ENCODE measurements at regions not wholly inside any gene's neighbourhood (a gene's known extent, or its start where the extent isn't known, plus 50 kb on each side); places are given as distances from the start of the nearest gene placed in this dataset.

GRCh38 chr7:10225275-10225674, 748.4 kb upstream of the PHF14 start:
- TF ChIP-seq EGR1 (IDR thresholded peaks at IDR 0.05) = no peak
- no peak for TF ChIP-seq RAD21 (IDR thresholded peaks at IDR 0.05; ENCODE audit: low read depth)
- TF ChIP-seq REST (IDR thresholded peaks at IDR 0.05; ENCODE audit: low read depth) = no peak
- no peak for TF ChIP-seq TEAD4 (IDR thresholded peaks at IDR 0.05)
- TF ChIP-seq YY1 (IDR thresholded peaks at IDR 0.05; ENCODE audit: low read depth) = no peak
- no peak for TF ChIP-seq CREB1 (IDR thresholded peaks at IDR 0.05; ENCODE audit: low read depth)
- TF ChIP-seq TCF12 (IDR thresholded peaks at IDR 0.05; ENCODE audit: low read depth) = no peak
- no peak for TF ChIP-seq EP300 (IDR thresholded peaks at IDR 0.05; ENCODE audit: borderline replicate concordance)
- TF ChIP-seq TAF1 (IDR thresholded peaks at IDR 0.05; ENCODE audit: low read depth) = no peak
- no peak for TF ChIP-seq MAX (IDR thresholded peaks at IDR 0.05)
- no peak for TF ChIP-seq NFIC (IDR thresholded peaks at IDR 0.05)
- TF ChIP-seq ZBTB7A (IDR thresholded peaks at IDR 0.05; ENCODE audit: low read depth) = no peak
- TF ChIP-seq CEBPB (IDR thresholded peaks at IDR 0.05) = no peak
- no peak for TF ChIP-seq FOXM1 (IDR thresholded peaks at IDR 0.05; ENCODE audit: borderline replicate concordance, low read depth)
- no peak for TF ChIP-seq USF1 (IDR thresholded peaks at IDR 0.05)

- TF ChIP-seq FOXM1 (IDR thresholded peaks at IDR 0.05; ENCODE audit: borderline replicate concordance, low read depth) = no peak
- no peak for TF ChIP-seq REST (IDR thresholded peaks at IDR 0.05; ENCODE audit: low read depth)
- no peak for TF ChIP-seq TCF12 (IDR thresholded peaks at IDR 0.05; ENCODE audit: low read depth)
- TF ChIP-seq MAX (IDR thresholded peaks at IDR 0.05) = no peak
- TF ChIP-seq TEAD4 (IDR thresholded peaks at IDR 0.05) = no peak
- no peak for TF ChIP-seq USF1 (IDR thresholded peaks at IDR 0.05)
- no peak for TF ChIP-seq CREB1 (IDR thresholded peaks at IDR 0.05; ENCODE audit: low read depth)
- TF ChIP-seq YY1 (IDR thresholded peaks at IDR 0.05; ENCODE audit: low read depth) = no peak
- no peak for TF ChIP-seq EGR1 (IDR thresholded peaks at IDR 0.05)
These were observed 736.4 kb upstream of the PHF14 start for GRCh38 chr7:10237306-10237705.

- no peak for TF ChIP-seq EP300 (IDR thresholded peaks at IDR 0.05; ENCODE audit: borderline replicate concordance)
- TF ChIP-seq YY1 (IDR thresholded peaks at IDR 0.05; ENCODE audit: low read depth) = no peak
- TF ChIP-seq REST (IDR thresholded peaks at IDR 0.05; ENCODE audit: low read depth) = no peak
- no peak for TF ChIP-seq ZBTB7A (IDR thresholded peaks at IDR 0.05; ENCODE audit: low read depth)
- TF ChIP-seq CREB1 (IDR thresholded peaks at IDR 0.05; ENCODE audit: low read depth) = no peak
- no peak for TF ChIP-seq MAX (IDR thresholded peaks at IDR 0.05)
- TF ChIP-seq TEAD4 (IDR thresholded peaks at IDR 0.05) = no peak
- no peak for TF ChIP-seq TCF12 (IDR thresholded peaks at IDR 0.05; ENCODE audit: low read depth)
These were observed 735.0 kb upstream of the PHF14 start for GRCh38 chr7:10238641-10239040.

- no peak for TF ChIP-seq EP300 (IDR thresholded peaks at IDR 0.05; ENCODE audit: borderline replicate concordance)
- no peak for TF ChIP-seq RAD21 (IDR thresholded peaks at IDR 0.05; ENCODE audit: low read depth)
- no peak for TF ChIP-seq ZBTB7A (IDR thresholded peaks at IDR 0.05; ENCODE audit: low read depth)
- no peak for TF ChIP-seq EGR1 (IDR thresholded peaks at IDR 0.05)
- no peak for TF ChIP-seq NFIC (IDR thresholded peaks at IDR 0.05)
- TF ChIP-seq CREB1 (IDR thresholded peaks at IDR 0.05; ENCODE audit: low read depth) = no peak
- TF ChIP-seq MAX (IDR thresholded peaks at IDR 0.05) = no peak
- no peak for TF ChIP-seq CEBPB (IDR thresholded peaks at IDR 0.05)
- TF ChIP-seq FOXM1 (IDR thresholded peaks at IDR 0.05; ENCODE audit: borderline replicate concordance, low read depth) = no peak
- TF ChIP-seq TEAD4 (IDR thresholded peaks at IDR 0.05) = no peak
- TF ChIP-seq REST (IDR thresholded peaks at IDR 0.05; ENCODE audit: low read depth) = no peak
- no peak for TF ChIP-seq TAF1 (IDR thresholded peaks at IDR 0.05; ENCODE audit: low read depth)
- no peak for TF ChIP-seq TCF12 (IDR thresholded peaks at IDR 0.05; ENCODE audit: low read depth)
- no peak for TF ChIP-seq USF1 (IDR thresholded peaks at IDR 0.05)
- TF ChIP-seq YY1 (IDR thresholded peaks at IDR 0.05; ENCODE audit: low read depth) = no peak
These were observed 733.9 kb upstream of the PHF14 start for GRCh38 chr7:10239695-10240345.

Data from Ishikawa (cell line).